Activated CD8-positive, alpha-beta memory T cell treated with anti-CD3 and anti-CD28 coated beads, Interleukin-2, amount 50 U/mL, for 4 hours (primary cell): ENCODE measurements at regions not wholly inside any gene's neighbourhood (a gene's known extent, or its start where the extent isn't known, plus 50 kb on each side); places are given as distances from the start of the nearest gene placed in this dataset.

ENCODE experiments used
- DNase-seq: peaks from one replicate; pipeline ENCODE4 v3.0.0-alpha.2; 2020

DNA sequence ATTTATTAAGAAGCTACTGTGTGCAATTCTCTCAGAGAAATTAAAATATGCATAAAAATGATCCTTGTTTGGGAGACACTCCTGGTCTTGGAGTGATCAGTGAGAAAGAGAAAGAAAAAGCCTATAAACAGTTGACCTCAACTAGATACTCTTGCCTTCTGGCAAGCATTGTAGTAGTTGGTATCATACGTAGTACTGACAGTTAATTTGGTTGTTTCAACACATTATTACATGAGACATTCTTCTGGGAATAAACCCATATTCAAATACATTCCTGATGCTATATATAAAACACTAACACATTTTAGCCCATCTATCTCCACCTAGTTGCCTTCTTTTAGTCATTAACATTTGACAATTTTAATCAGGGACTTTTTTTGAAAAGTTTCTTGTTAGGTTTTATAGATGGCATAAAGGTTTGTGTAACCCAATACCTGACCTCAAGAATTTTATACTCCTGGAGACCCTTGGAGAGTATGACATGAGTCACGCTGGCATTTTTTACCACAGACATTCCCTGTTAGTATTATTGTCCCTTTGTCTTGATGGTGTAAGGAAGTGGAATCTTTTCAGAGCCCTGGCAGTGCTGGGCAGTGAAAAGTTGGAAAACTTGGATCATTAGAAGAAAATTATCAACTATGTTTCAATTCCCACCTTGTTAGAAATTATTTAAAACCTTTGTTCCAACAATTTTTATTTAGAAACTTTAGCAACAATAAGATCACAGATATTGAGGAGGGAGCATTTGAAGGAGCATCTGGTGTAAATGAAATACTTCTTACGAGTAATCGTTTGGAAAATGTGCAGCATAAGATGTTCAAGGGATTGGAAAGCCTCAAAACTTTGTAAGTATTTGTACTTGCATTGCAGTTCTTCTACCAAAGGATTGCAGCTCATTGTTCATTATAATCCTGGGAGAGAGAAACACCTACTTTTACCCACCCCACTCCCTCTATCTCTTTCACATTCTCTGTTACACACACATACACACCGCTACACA lies 167.1 kb upstream of the PACRGL start:
- no peak for DNase-seq

DNA sequence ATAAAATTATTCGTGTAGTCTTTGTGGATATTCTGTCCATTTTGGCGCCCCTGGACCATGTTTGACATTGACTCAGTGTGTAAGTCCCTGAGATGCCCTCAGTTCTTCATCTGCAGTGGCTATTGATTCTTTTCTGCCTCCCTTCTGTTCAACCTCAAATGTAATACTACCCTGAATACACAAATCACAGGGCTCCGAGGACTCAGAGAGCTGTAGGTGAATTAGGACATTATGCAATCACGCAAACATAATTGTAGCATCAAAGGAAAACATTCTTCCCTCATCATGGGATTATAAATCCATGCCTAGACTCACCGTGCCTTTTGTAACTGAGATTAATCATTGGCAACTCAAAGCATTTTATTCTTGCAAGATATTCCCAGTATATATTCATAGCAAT lies 161.4 kb upstream of the PACRGL start:
- no peak for DNase-seq

DNA sequence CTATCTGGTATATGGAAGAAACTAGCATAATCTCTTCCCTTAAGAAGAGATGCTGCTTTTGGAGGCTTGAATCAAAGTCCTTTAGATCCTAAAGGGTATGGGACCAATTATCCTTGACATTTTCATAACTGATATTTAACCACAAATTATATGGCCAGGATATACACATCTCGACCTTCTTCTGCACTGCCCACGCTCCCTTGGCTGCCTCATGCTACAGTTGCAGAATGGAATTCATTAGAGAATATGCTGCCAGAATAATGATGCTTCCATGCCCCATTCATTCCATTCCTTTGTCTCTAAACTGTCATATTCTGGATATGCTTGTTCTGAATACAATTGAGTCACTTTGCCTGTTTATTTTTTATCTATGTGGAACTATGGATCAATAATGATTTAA lies 157.1 kb upstream of the PACRGL start:
- no peak for DNase-seq

DNA sequence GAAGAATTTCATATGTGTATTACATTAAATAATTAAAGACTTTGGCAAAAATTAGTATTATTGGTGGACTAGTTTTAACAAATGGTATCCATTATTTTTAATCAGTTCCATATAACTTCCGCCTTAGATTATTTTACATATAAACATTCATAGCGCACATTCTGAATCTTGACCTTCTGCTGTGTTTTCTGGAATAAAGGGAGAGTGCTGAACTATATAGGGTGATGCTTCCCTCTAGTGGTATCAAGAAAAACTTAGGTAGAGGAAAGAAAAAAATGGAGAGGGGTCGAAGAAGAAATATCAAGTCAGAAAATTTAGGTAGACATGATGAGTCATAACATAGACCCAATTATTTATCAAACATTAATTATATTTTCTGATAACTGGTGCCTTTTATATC lies 155.6 kb upstream of the PACRGL start:
- no peak for DNase-seq

DNA sequence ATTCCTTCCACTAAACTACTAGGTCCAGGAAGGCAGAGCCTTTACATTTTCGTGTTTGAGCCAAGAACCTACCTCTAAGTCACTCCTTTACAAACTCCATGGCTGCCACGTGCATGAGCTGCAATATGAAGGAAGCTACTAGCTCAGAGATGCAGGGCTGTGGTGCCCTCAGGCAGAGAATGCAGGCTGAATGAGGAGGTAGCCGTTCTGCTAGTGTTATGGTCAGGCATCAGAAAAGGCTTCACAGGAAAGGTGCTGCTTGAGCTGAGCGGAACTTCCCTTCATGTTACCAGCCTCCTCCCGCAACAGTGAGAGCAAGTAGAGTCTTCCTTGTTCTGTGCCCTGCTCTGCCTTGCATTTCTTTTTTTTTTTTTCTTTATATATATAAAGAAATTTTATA lies 148.3 kb upstream of the PACRGL start:
- DNase-seq: no peak

DNA sequence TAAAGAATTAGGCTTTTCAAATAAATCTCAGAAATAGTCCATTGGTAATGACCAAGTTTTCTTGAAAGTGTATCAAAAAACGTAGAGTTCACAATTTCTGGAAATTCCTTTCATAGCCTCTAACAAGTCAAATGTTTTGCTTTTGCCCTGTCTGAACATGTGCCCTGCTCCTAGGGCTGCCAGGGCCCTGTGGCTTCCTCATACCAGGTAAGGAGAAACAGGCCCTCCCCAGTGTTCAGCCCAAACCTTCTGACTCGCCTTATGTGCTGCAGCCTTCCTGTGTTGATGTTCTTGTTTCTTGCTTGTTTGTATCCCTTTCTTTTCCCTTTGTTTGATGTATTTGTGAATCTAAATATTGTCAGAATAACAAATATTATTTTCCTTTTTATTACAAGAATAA lies 146.1 kb upstream of the PACRGL start:
- no peak for DNase-seq

DNA sequence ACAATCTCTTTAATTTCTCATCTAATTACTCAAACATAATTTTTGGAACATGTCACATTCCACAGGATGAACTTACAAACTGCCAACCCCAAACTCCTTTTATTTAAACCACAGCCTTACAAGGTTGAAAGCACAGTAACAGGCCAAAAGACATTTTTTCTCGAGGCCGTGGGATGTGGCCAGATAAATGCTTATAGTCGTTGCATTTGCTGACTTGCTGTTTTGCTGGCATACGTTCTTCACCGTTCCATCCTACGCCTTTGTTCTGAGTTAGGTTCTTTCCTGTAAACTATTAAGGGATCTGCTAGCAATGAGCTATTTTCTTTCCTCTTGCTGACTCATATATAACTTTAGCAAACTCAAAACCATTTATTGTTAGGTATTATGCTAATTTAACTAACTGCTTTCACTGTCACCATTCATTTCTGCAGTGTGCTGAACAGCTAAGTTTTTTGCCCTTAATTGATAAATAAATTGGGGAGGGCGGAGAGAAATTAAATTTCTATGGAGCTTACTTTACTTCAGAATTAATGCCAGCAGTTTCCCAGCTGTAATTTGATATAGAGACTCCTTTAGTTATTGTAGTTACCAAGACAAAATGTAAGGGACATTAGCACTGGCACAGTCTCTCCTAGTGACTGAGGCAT lies 135.1 kb upstream of the PACRGL start:
- DNase-seq: no peak

DNA sequence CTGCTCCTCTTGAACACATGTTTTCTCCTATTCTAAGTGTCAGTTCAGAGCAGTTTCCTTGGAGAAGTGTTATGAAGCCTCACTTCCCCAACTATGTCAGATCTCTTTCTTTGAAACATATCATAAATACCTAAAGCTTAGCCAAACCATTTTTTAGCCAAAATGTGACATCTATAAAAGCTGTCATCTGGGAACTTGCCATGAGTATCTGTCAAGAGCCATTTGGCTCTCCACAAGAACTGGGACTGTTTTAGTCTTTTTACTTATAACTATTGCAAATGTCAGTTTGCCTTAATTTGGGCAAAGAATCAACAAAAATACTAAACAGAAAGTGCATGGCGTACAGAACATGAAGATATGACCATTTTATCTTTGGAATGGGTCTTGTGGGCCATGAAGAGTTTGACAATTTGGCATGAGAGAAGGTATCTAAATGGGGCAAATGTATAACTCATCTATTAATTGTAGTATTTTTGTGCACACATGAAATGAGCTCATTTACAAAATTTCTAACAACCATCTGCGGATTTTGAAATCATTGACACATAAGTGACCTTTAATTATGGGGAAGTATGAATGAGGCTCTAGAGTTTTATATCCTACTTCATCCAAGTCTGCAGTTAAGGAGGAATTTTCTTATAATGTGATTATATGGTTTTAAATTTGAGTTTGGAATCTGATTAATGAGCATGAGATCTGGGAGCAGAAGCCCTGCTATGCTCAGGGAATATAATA lies 129.1 kb upstream of the PACRGL start:
- no peak for DNase-seq

DNA sequence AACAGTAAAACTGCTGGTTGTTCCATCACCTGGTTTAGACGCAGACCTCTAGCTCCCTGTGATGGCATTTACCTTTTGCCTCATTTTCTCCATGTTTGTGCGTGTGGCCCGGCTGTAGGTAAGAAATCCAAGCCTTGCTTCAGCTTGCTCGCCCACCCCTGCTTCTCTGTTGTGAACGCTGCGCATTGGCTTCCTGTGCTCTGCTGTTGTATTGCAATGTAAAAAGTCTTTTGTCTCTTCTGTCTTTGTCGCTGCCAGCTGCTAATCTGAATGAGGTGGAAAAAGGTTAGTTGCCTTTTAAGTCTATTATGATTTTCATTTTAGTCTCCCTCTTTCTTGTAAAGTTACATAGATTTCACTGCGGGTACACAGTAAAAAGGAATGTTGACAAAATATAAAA lies 127.3 kb upstream of the PACRGL start:
- DNase-seq: no peak

DNA sequence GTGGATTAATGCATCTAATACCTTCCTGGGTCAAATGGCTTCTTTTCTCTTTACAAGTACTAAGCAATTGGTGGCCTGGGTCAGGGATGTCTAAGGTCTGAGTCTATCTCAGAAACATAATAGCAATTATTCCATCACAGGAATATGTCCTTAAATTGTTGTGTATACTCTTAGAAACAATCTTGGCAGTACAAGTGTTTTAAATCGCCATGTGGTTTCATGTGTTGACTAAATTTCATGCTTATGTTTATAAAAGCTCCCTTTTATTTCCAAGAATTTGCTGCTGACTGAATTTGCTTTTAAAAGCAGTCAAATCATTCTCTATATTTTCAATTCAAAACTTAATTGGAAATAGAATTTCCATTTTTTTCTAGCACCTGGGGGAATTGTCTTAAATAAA lies 125.3 kb upstream of the PACRGL start:
- no peak for DNase-seq

DNA sequence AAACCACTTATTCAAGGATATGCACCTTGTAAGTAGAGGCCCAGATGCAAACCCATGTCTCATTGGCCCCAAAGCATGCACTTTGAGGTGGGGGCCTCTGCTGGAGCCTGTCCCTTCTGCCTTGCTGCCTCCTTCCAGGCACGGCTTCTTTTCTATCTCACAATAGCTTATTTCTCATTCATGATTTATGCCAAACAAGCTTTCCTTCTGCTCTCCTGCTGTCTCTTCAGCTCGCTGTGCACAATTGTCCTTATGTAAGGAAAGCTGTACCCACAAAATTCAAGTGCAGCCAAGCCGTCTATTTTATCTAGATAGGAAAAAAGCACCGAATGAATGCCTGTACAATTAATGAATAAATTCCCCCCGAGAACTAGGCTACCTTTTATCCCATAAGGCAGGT lies 124.8 kb upstream of the PACRGL start:
- DNase-seq: no peak

DNA sequence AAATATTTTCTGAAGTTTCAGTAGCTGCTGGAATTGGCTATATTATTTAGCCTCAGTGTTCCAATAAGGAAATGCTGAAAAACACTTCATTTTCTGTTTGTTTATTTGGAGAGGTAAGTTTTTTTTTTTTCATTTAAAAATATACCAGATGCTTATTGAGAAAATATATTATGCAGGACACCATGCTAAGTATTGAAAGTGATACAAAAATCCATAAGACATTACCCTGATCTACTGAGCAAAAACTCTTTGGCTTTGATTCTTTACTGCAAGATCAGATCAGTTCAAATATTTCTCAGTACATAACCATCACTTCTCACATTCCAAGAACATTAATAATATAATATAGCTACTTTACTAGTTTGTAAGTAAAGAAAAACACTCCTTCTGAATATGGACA lies 123.4 kb upstream of the PACRGL start:
- DNase-seq: no peak

DNA sequence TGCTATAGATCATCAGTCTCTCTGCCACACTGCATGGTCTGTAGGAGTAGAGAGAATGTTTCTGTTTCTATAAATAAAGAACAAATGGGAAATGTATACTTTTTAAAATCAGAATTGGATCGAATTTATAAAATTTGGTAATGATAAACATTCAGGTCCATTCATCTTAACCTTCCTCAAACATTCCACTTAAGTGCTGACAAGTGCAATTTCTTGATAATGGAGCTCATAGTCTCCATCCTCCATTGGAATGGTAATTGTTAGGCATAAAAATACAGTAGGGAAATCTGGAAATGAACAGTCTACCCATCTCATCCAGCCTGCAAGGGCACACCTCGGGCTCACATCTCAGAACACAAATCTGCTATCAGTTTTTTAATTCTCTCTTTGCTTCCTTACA lies 122.6 kb upstream of the PACRGL start:
- DNase-seq: no peak

DNA sequence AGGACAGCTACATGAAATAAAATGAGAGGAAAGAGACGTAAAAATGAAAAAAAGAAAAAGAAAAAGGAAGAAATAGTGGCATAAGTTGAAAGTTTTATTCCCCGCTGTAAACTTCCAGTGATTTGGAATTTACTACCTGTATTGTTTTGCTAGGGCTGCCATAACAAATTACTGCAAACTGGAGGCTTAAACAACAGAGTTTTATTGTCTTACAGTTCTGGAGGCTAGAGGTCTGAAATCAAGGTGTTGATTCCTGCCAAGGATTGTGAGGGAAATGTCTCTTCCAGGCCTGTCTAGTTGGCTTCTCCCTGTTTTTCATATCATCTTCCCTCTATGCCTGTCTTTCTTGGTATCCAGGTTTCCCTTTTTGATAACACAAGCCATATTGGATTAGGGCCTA lies 119.4 kb upstream of the PACRGL start:
- DNase-seq: no peak

DNA sequence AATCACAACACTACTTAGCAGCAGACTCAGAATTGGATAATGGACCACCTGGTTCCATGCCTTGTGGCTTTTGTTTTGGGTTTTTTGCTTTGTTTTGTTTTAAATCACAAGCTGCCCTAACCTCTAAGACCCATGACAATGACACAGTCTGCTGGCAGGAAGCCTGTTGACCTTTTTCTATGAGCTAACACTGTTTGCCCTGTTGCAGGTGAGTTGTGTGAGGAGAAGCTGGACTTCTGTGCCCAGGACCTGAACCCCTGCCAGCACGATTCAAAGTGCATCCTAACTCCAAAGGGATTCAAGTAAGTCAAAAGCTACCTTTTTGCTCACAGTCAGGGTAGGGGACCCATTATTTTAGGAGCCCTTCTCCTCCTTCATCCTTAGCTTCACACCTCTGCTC lies 110.8 kb upstream of the PACRGL start:
- no peak for DNase-seq

DNA sequence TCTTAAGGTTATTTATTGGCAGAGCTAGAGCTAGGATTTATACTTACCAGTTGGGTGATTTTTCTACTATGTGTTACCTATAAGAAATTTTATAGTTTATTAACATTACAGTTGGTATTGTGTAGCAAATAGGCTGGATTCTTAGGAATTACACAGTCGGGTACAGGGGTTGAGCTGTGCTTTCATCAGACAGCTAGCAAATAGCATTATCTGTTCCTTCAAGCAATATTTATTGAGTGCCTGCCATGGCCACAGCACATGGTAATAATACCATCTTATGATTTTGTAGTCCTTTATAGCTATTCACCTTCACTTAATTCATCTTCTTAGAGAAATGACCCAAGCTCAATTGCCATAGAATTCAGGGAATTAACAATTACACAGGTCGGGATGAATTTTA lies 109.4 kb upstream of the PACRGL start:
- DNase-seq: no peak

DNA sequence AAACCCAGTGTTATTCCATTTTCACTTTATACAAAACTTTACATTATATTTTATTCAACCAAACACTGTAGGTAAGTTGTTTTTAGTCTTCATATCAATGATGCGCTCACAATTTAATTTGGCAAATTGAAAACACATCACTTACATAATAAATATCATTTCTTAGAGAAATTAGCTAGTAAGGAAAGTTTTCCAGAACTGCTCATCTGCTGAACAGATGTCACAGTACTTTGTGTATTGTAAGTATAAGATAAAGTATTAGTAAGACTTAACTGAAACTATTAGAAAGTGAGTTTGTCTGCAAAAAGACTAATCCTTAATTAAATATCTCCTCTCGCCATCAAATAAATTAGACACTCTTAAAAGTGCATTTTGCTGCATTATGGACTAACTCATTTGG lies 108.7 kb upstream of the PACRGL start:
- no peak for DNase-seq

DNA sequence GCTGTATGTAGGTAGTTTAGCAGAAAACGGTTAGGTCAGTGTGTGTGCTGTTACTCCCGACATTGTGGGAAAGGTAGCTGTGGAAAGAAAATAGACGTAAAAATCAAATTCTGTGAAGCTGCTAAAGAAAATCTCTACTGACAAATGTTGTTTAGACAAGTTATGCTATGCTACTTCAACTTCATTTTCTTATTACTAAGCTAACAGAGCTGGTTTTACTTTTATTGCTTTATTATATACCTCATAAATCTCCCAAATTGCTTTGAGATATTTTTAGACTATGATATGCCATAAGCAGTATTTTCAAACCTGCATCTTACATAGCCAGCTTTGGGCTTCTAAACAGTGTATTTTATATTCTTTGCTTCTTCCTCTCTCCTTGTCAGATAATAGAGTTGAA lies 108.2 kb upstream of the PACRGL start:
- no peak for DNase-seq

DNA sequence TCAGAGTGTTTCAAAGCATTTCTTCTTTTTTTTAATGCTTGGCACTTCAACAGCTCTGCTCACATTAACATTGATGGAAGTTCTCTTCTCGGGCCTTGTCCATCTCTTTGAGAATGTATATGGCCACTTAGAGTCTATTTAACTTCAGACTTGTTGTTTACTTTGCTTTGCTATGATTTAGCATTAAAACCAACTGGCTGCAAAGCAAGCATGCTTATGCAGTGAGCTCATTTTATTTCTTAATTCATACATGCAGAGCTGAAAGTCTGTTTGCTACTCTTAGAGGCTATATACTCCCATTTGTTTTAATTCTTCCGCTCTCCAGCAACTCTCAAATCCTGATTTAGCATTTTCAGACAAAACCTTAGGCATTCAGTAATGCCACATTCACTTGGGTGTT lies 107.6 kb upstream of the PACRGL start:
- DNase-seq: no peak

DNA sequence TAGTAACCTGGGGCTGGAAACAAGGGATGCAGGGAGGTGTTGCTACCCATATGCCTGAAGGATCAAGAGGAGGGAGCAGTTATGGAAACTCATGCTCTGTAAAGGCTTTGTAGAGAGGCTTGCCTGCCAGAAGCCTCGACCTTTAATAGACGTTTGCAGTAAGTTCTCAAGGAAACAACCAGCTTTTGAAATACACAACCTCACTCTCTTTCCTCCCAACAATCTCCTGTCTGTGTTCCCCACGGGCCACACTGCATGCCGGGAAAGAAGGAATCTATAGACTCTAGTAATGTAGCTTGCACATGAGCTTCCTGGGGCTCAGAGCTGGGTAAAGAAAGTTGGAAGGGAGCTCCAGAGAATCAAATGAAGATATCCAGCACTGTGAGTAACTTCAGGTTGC lies 101.6 kb upstream of the PACRGL start:
- no peak for DNase-seq

DNA sequence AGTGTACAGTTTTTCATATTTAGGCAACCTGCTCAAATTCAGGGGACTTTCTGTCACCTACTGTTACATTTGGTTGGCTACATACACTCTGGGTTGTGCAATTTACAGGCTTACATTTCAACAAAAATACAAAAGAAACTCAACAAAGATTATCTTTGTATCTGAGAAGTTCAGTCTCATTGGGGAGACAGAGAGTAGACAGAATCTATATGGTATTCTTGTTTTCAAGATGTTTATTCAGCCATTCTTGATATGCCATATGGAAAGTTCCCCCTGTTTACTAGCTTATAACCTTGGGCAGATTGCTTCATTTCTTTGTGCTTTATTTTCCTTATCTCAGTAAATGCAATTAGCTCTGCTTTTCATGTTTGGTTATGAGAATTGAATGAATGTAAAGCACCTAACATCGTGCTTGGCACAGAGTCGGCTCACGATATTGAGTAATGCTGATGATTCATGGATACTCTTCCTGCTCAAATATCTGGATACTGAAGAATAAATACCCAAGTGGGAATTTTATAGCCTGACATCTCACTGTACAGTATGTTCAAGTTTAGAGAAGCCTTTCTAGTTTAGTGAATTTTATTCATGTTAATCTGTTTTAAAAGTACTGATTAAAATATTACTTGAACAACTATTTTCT lies 96.5 kb upstream of the PACRGL start:
- DNase-seq: no peak

DNA sequence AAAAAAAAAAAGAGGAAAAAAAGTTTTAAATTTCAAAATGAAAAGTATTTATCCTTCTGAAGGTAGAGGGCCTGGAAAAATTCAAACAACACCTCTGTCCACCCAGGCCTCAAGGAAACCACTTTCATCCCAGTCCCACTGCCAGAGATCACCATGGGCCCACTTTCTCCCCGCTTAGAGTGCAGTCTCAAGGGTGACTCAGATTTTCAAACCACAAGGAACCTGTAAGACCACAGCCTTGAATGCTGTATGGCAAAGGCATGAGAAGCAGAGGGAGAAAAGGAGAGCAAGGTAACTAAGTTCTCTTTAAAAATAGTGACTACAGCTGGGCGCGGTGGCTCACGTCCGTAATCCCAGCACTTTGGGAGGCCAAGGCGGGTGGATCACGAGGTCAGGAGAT lies 87.9 kb upstream of the PACRGL start:
- no peak for DNase-seq

DNA sequence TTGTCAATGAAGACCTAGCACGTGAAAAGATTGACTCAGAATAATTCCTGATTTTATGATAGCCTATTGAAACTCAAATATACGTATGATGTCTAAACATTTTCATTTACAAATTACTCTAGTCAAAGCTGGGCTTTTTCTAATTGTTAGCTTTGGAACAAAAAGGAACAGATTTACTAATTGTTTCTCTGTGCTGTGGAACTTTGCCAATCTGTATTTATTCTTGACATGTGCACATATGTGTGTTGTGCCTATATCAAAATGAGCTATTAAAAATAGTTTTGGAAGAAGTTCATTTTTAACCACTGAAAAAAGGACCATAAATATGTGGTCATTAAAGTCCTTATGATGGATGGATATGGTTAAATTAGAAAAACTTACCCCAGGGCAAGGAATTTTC lies 85.4 kb upstream of the PACRGL start:
- DNase-seq: no peak
